ENCODE measurements at regions not wholly inside any gene's neighbourhood (a gene's known extent, or its start where the extent isn't known, plus 50 kb on each side); places are given as distances from the start of the nearest gene placed in this dataset.
"Not testable (repeated sequence)": the region's sequence is repeated elsewhere in the genome, so short reads cannot be mapped to it uniquely, and the experiment has no call there.

DNA sequence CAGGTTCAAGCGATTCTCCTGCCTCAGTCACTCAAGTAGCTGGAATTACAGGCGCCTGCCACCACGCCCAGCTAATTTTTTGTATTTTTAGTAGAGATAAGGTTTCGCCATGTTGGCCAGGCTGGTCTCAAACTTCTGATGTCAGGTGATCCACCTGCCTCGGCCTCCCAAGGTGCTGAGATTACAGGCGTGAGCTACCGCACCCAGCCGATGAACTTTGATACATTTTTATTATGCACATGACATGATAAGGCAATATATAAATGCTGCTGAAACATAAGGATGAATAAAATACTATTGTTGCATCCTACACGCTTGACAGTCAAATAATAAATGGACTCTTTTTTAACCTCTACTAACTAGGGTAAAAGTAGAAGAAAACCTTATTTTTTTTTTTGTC, 1380.4 kb upstream of the SLC39A10 start:
- TF ChIP-seq, protein P1, sequence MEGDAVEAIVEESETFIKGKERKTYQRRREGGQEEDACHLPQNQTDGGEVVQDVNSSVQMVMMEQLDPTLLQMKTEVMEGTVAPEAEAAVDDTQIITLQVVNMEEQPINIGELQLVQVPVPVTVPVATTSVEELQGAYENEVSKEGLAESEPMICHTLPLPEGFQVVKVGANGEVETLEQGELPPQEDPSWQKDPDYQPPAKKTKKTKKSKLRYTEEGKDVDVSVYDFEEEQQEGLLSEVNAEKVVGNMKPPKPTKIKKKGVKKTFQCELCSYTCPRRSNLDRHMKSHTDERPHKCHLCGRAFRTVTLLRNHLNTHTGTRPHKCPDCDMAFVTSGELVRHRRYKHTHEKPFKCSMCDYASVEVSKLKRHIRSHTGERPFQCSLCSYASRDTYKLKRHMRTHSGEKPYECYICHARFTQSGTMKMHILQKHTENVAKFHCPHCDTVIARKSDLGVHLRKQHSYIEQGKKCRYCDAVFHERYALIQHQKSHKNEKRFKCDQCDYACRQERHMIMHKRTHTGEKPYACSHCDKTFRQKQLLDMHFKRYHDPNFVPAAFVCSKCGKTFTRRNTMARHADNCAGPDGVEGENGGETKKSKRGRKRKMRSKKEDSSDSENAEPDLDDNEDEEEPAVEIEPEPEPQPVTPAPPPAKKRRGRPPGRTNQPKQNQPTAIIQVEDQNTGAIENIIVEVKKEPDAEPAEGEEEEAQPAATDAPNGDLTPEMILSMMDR (IDR thresholded peaks at IDR 0.05) = not testable (repeated sequence)
- not testable (repeated sequence) for TF ChIP-seq ZFX (IDR thresholded peaks at IDR 0.05; ENCODE audit: borderline replicate concordance)

All from 22Rv1 (cell line).